Natural killer cell (primary cell): ENCODE measurements at regions not wholly inside any gene's neighbourhood (a gene's known extent, or its start where the extent isn't known, plus 50 kb on each side); places are given as distances from the start of the nearest gene placed in this dataset.

Source experiments
- ATAC-seq, 3 donors: fragments of 150-1000 bp in 2 of 3; fragments of 200-7000 bp in 1 of 3; cut with Tn5 transposase; 1 replicate in 1 of 3; 2 replicates in 2 of 3; pipeline ENCODE4 v1.10.0; 2021; ENCODE audit warnings: mild to moderate bottlenecking in 2 of 3, moderate library complexity in 2 of 3
- DNase-seq, 2 donors: peaks; one replicate each; pipeline versions ENCODE4 v3.0.0 to v3.0.0-alpha.2; 2013 to 2021; ENCODE audit warnings: mixed read lengths in 1 of 2
- H3K27ac ChIP-seq: one replicate; pipeline ENCODE4 v1.5.1; 2013; ENCODE audit warnings: mild to moderate bottlenecking, low read length
- H3K27me3 ChIP-seq: one replicate; pipeline ENCODE4 v1.6.1; 2013; ENCODE audit warnings: low read length; ENCODE audit not compliant: control insufficient read depth, insufficient read depth
- H3K36me3 ChIP-seq: one replicate; pipeline ENCODE4 v1.6.1; 2013; ENCODE audit warnings: low read length; ENCODE audit not compliant: control insufficient read depth, insufficient read depth
- H3K4me1 ChIP-seq: one replicate; pipeline ENCODE4 v1.6.1; 2013; ENCODE audit warnings: low read length; ENCODE audit not compliant: control insufficient read depth, insufficient read depth
- H3K4me3 ChIP-seq: one replicate; pipeline ENCODE4 v1.5.1; 2013; ENCODE audit warnings: low read length
- H3K9me3 ChIP-seq: one replicate; pipeline ENCODE4 v1.6.1; 2013; ENCODE audit warnings: low read length; ENCODE audit not compliant: control insufficient read depth, insufficient read depth
- H3K27ac Mint-ChIP-seq, 2 donors: one replicate each; pipeline ENCODE4 v1.8.0; 2022; ENCODE audit warnings: mild to moderate bottlenecking in 2 of 2, mixed read lengths in 2 of 2, moderate library complexity in 1 of 2
- H3K27me3 Mint-ChIP-seq, 2 donors: one replicate each; pipeline ENCODE4 v1.8.0; 2022; ENCODE audit warnings: low read depth in 2 of 2, mixed read lengths in 2 of 2
- H3K36me3 Mint-ChIP-seq: one replicate; pipeline ENCODE4 v1.8.0; 2022; ENCODE audit warnings: mixed read lengths
- H3K4me1 Mint-ChIP-seq, 2 donors: one replicate each; pipeline ENCODE4 v1.8.0; 2022; ENCODE audit warnings: mixed read lengths in 2 of 2
- H3K4me3 Mint-ChIP-seq: one replicate; pipeline ENCODE4 v1.8.0; 2022; ENCODE audit warnings: mild to moderate bottlenecking, moderate library complexity, mixed read lengths
- H3K9me3 Mint-ChIP-seq, 2 donors: one replicate each; pipeline ENCODE4 v1.8.0; 2022; ENCODE audit warnings: mixed read lengths in 2 of 2
- CTCF ChIP-seq: fragments of 200-600 bp; IDR thresholded peaks from one replicate; pipeline ENCODE4 v1.8.0; 2022; ENCODE audit warnings: antibody characterized with exemption
- WGBS: methylation state at CpG from one replicate; pipeline ENCODE4 v1.1.7; 2013; ENCODE audit warnings: missing lambda C conversion rate; ENCODE audit not compliant: insufficient coverage; 5-methylcytosine and 5-hydroxymethylcytosine counted together
- intact Hi-C: fragments of 100-400 bp; cut with micrococcal nuclease; formaldehyde crosslinking; loops from one replicate; pipeline ENCODE4 v1.14.2; 2022

GRCh38 chr13:64528838-64529237, 2701.3 kb downstream of the PCDH9 start:
- ATAC-seq (no peak), DNase-seq (no peak)
- Mint-ChIP-seq H3K27me3 (no peaks in the 10 kb centered on the region), H3K4me3 (no peak overlapping the region), H3K4me1 (no peaks in the 10 kb centered on the region), H3K27ac (no peak overlapping the region), H3K36me3 (no peaks in the 10 kb centered on the region), H3K9me3 (peaks cover 0 to 5% of the 10 kb centered on the region in 2 donors)
- Histone ChIP-seq H3K27me3 (no peaks in the 10 kb centered on the region), H3K4me1 (no peaks in the 10 kb centered on the region), H3K9me3 (peaks cover 4% of the 10 kb centered on the region), H3K27ac (no peak overlapping the region), H3K36me3 (no peaks in the 10 kb centered on the region), H3K4me3 (no peak overlapping the region)
- intact Hi-C loops, result no loop called here
- TF ChIP-seq CTCF, result no peak
- WGBS, result 71% methylated on average over 1 of the region's 1 CpG

GRCh38 chr13:64527561-64527960, 2702.6 kb downstream of the PCDH9 start:
- no peaks in the 10 kb centered on the region for H3K27me3 ChIP-seq
- H3K27me3 Mint-ChIP-seq, result no peaks in the 10 kb centered on the region
- H3K36me3 ChIP-seq, result no peaks in the 10 kb centered on the region
- peaks cover 6% of the 10 kb centered on the region for H3K9me3 ChIP-seq
- H3K4me1 ChIP-seq, result no peaks in the 10 kb centered on the region
- H3K4me1 Mint-ChIP-seq, result no peaks in the 10 kb centered on the region
- no peak for TF ChIP-seq CTCF
- DNase-seq (no peak), ATAC-seq (no peak)
- peaks cover 0 to 2% of the 10 kb centered on the region in 2 donors for H3K9me3 Mint-ChIP-seq
- intact Hi-C loops, result no loop called here
- WGBS, result 70% methylated on average over 2 of the region's 2 CpGs
- no peak overlapping the region for H3K4me3 Mint-ChIP-seq
- H3K27ac Mint-ChIP-seq, result no peak overlapping the region
- no peaks in the 10 kb centered on the region for H3K36me3 Mint-ChIP-seq
- no peak overlapping the region for H3K27ac ChIP-seq
- H3K4me3 ChIP-seq, result no peak overlapping the region

GRCh38 chr13:64525687-64526086, 2704.4 kb downstream of the PCDH9 start:
- no peaks in the 10 kb centered on the region for H3K36me3 ChIP-seq
- H3K4me3 Mint-ChIP-seq, result no peak overlapping the region
- no peaks in the 10 kb centered on the region for H3K4me1 ChIP-seq
- no peak for ATAC-seq
- peaks cover 10% of the 10 kb centered on the region for H3K9me3 ChIP-seq
- no peaks in the 10 kb centered on the region for H3K4me1 Mint-ChIP-seq
- H3K27me3 ChIP-seq, result no peaks in the 10 kb centered on the region
- peaks cover 3 to 4% of the 10 kb centered on the region in 2 donors for H3K9me3 Mint-ChIP-seq
- intact Hi-C loops, result no loop called here
- 89% methylated on average over 15 of the region's 15 CpGs for WGBS
- no peaks in the 10 kb centered on the region for H3K27me3 Mint-ChIP-seq
- no peak overlapping the region for H3K4me3 ChIP-seq
- no peak for DNase-seq
- no peaks in the 10 kb centered on the region for H3K36me3 Mint-ChIP-seq
- H3K27ac ChIP-seq, result no peak overlapping the region
- no peak for TF ChIP-seq CTCF
- H3K27ac Mint-ChIP-seq, result no peak overlapping the region

GRCh38 chr13:64510747-64511146, 2719.4 kb downstream of the PCDH9 start:
- Histone ChIP-seq H3K27me3 (no peaks in the 10 kb centered on the region), H3K9me3 (no peaks in the 10 kb centered on the region), H3K36me3 (no peaks in the 10 kb centered on the region), H3K27ac (no peak overlapping the region), H3K4me3 (no peak overlapping the region), H3K4me1 (no peaks in the 10 kb centered on the region)
- no peak for TF ChIP-seq CTCF
- Mint-ChIP-seq H3K9me3 (peaks cover 9 to 17% of the 10 kb centered on the region in 2 donors), H3K36me3 (no peaks in the 10 kb centered on the region), H3K4me1 (no peaks in the 10 kb centered on the region), H3K27me3 (no peaks in the 10 kb centered on the region), H3K27ac (no peak overlapping the region), H3K4me3 (no peak overlapping the region)
- no peak for DNase-seq
- no CpG with 5 or more reads among the region's 2 CpGs for WGBS
- intact Hi-C loops, result no loop called here
- no peak for ATAC-seq
